HUES64 (cell line): ENCODE measurements at regions not wholly inside any gene's neighbourhood (a gene's known extent, or its start where the extent isn't known, plus 50 kb on each side); places are given as distances from the start of the nearest gene placed in this dataset.

Experiments
- H3K27ac ChIP-seq: 2 replicates; pipeline ENCODE4 v1.7.0; 2013; ENCODE audit warnings: low read depth, low read length, inconsistent platforms
- H3K27me3 ChIP-seq: 2 replicates; pipeline ENCODE4 v1.6.1; 2013; ENCODE audit warnings: mild to moderate bottlenecking, low read length; ENCODE audit not compliant: insufficient read depth
- H3K36me3 ChIP-seq: 2 replicates; pipeline ENCODE4 v1.6.1; 2013; ENCODE audit warnings: mild to moderate bottlenecking, low read length; ENCODE audit not compliant: insufficient read depth
- H3K4me1 ChIP-seq: 2 replicates; pipeline ENCODE4 v1.6.1; 2013; ENCODE audit warnings: mild to moderate bottlenecking, low read length, moderate library complexity; ENCODE audit not compliant: insufficient read depth
- H3K4me3 ChIP-seq: 2 replicates; pipeline ENCODE4 v1.5.1; 2013; ENCODE audit warnings: mild to moderate bottlenecking, low read length, moderate library complexity
- H3K9ac ChIP-seq: 2 replicates; pipeline ENCODE4 v1.6.1; 2013; ENCODE audit warnings: mild to moderate bottlenecking, low read depth, low read length
- H3K9me3 ChIP-seq: 2 replicates; pipeline ENCODE4 v1.6.1; 2013; ENCODE audit warnings: low read depth, low read length; ENCODE audit not compliant: insufficient read depth
- WGBS: fragments of 150-250, 120-280 bp; methylation state at CpG from one replicate; pipeline ENCODE4 v1.1.7; 2013; ENCODE audit warnings: missing lambda C conversion rate; 5-methylcytosine and 5-hydroxymethylcytosine counted together

DNA sequence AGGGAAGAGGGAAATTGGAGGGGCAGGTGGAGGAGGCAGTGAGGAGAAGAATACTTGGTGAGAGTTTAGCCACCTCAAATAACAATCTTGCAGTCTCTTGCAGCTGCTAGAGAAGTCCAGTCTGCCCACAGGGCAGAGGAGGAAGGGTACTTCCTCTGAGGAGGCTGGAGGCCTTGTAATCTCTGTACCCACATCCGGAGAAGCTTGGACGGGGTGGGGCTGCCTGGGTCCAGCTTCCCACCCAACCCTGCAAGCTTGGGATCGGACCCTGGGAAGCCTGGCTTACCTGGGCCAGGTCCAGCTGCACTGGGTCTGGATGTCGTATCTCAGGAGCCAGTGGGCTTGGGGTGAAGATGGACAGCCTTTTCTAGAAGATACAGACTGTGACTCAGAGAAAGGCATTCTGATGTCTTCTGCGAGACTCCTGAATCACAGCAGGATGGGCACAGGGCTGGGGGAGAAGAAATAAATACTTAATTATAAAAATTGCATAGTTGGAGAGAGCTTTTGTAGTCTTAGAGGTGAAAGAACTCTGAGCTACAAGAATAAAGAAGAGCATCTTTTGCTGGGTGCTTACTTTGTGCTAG, 111.8 kb upstream of the JUN start:
- Histone ChIP-seq H3K9me3 (no peaks in the 10 kb centered on the region), H3K27ac (no peak overlapping the region), H3K9ac (no peak overlapping the region), H3K27me3 (no peaks in the 10 kb centered on the region), H3K4me1 (peaks cover 13% of the 10 kb centered on the region), H3K4me3 (no peak overlapping the region), H3K36me3 (no peaks in the 10 kb centered on the region)
- WGBS = 92% methylated on average over 5 of the region's 5 CpGs

- no peak overlapping the region for H3K4me3 ChIP-seq
- no peak overlapping the region for H3K9ac ChIP-seq
- H3K4me1 ChIP-seq = peaks cover 13% of the 10 kb centered on the region
- H3K36me3 ChIP-seq = no peaks in the 10 kb centered on the region
- H3K27me3 ChIP-seq = no peaks in the 10 kb centered on the region
- no peaks in the 10 kb centered on the region for H3K9me3 ChIP-seq
- H3K27ac ChIP-seq = no peak overlapping the region
- WGBS = 60% methylated on average over 8 of the region's 8 CpGs
These were observed 112.7 kb upstream of the JUN start for GRCh38 chr1:58896246-58897183.

- Histone ChIP-seq H3K4me1 (peaks cover 13% of the 10 kb centered on the region), H3K4me3 (no peak overlapping the region), H3K9ac (no peak overlapping the region), H3K9me3 (no peaks in the 10 kb centered on the region), H3K27me3 (no peaks in the 10 kb centered on the region), H3K27ac (no peak overlapping the region), H3K36me3 (no peaks in the 10 kb centered on the region)
- WGBS = 79% methylated on average over 7 of the region's 10 CpGs
These were observed 115.1 kb upstream of the JUN start for GRCh38 chr1:58898739-58899586.

DNA sequence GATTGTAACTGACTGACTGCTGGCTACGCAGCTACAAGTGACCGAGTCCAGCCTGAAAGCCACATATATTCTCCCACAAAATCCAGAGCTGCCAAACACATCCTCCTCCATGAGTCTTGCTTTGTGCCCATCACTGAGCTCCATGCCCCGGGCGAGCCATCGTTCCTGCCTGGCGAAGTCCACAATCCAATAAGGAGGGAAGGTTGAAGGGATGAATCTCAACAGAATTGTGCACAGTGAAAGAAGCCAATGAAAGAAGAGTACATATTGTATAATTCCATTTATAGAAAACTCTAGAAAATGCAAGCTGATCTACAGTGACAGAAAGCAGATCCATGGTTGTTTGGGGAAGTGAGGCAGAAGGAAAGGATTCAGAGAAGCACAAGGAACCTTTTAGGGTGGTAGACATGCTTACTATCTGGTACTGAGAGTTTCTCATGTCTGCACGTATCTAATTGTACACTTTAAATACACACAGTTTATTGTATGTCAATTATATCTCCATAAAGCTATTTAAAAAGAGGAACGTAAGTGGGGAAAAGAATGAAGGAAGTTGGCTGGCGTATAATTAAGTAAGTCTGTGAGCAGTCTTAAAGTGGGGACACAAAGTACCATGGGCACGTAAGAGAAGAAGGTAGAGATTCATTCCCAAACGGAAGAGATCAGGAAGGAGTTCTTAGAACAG, 115.9 kb upstream of the JUN start:
- 92% methylated on average over 10 of the region's 11 CpGs for WGBS
- no peak overlapping the region for H3K4me3 ChIP-seq
- H3K27ac ChIP-seq = no peak overlapping the region
- H3K36me3 ChIP-seq = no peaks in the 10 kb centered on the region
- no peak overlapping the region for H3K9ac ChIP-seq
- H3K27me3 ChIP-seq = no peaks in the 10 kb centered on the region
- peaks cover 13% of the 10 kb centered on the region for H3K4me1 ChIP-seq
- H3K9me3 ChIP-seq = no peaks in the 10 kb centered on the region

DNA sequence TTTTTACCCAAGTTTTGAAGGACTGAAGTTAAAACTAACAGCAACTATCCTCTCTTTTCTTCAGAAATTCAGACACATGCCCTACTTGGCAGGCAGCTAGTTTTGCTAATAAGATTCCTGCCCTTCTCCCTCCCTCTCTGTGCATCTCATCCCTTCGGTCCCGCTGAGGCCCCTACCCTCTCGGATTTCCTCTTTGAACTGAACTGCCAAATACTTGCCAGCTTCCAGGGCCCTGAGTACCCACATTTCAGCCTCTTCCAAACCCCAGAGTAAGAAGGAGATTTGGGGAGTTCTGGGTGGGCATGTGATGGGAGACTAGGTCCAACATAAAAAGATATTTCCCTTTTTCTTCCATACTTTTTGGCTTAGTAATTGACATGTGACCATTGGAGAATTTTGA, 116.5 kb upstream of the JUN start:
- Histone ChIP-seq H3K27me3 (no peaks in the 10 kb centered on the region), H3K27ac (no peak overlapping the region), H3K9ac (no peak overlapping the region), H3K4me3 (no peak overlapping the region), H3K9me3 (no peaks in the 10 kb centered on the region), H3K4me1 (peaks cover 13% of the 10 kb centered on the region), H3K36me3 (no peaks in the 10 kb centered on the region)
- 71% methylated on average over 3 of the region's 3 CpGs for WGBS

DNA sequence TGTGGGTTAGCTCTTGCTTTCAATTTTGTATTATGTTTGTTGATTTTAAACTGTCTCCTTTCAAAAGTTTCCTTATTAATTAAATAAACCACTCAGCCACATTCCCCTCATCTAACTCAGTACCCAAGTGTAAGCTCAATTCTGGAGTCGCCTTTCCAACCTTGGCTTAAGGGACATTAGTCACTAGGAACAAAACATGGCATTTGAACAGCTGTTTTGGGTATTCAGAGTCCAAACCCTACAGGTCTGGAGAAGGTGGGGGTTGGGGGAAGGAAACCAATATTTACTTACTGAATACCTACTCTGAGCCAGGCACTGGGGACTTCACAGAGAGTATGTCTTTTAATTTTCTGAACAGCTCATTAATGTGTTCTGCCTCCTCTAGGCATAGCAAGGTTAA, 117.2 kb upstream of the JUN start:
- Histone ChIP-seq H3K27ac (no peak overlapping the region), H3K4me3 (no peak overlapping the region), H3K9me3 (no peaks in the 10 kb centered on the region), H3K4me1 (peaks cover 13% of the 10 kb centered on the region), H3K36me3 (no peaks in the 10 kb centered on the region), H3K27me3 (no peaks in the 10 kb centered on the region), H3K9ac (no peak overlapping the region)
- 79% methylated on average over 1 of the region's 1 CpG for whole genome bisulfite sequencing

DNA sequence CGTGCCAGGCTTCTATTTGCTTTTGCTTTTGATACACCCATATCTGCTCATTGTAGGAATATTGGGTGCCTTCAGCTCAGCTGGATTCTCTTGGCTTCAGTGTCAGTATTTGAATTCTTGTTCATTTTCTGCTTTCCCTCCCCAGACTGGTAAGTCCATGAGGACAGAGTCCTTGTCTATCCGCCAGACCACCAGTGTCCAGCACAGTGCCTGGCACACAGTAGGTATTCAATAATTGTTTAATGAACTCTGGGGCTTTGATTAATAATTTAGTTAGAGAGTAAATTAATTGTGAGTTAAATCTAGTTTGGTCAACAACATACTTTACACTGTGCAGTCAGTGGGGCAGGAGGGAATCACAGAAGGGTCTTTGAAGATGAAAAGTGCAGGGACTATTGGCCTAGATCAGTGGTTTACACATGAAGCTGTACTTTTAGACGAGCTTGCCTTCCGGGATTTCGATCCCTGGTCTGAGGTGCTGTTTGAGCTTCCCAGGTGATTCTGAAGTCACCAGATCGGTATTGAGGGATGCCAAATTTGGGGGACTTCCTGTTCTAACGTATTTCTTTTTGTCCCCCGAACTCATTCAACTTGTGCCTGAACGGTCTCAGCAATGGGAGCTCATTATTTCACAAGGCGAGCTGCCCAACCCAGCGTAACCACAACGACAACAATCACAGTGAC, 119.1 kb upstream of the JUN start:
- Histone ChIP-seq H3K36me3 (no peaks in the 10 kb centered on the region), H3K27me3 (no peaks in the 10 kb centered on the region), H3K9ac (peak overlapping the region; percentile 75), H3K27ac (no peak overlapping the region), H3K4me1 (0 out of 2 replicates have a peak, but pooled peaks cover 6% of the 10 kb centered on the region), H3K4me3 (peak overlapping the region; percentile 61), H3K9me3 (no peaks in the 10 kb centered on the region)
- 62% methylated on average over 12 of the region's 12 CpGs for WGBS

DNA sequence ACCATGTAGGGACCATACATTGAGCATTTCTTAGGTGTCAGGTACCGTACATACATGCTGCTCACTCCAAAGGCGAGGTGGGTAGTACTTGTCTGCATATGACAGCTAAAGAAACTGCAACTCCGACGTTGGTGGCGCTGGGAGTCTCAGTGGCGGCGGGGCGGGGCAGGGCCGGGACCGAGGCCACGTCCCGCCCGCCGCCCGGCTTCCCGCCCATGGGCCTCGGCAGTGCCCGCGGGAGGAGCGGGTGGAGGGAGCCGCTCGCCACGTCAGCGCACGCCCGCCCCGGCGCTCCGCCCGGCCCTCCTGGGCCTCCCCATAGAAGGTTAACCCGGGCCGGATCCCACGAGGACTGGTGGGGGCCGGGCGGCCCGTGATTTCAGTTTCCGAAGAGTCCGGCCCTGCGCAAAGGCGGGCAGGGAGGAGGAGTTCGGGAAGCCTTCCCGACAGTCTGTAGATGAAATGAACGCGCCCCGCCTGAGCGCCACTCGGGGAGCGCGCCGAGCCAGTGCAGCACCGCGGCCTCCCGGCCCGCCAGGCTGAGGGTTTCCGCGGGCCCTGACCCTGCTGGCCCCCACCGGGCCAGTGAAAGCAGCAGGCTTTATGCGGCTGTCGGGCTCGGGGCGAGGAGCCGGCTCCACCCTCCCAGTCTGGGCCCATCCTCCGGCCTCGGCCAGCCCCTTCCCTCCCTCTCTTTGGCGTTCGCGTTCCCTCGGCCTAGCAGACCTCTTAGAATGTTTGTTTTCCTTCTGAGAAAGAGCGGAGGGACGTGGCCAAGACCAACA, 119.9 kb upstream of the JUN start:
- peak overlapping the region; percentile 61 for H3K4me3 ChIP-seq
- WGBS = 1% methylated on average over 70 of the region's 70 CpGs
- H3K27me3 ChIP-seq = no peaks in the 10 kb centered on the region
- H3K9ac ChIP-seq = peak overlapping the region; percentile 75
- H3K4me1 ChIP-seq = 0 out of 2 replicates have a peak, but pooled peaks cover 6% of the 10 kb centered on the region
- H3K9me3 ChIP-seq = no peaks in the 10 kb centered on the region
- peak overlapping the region; percentile 27; the same call in 1 of the 2 replicates for H3K27ac ChIP-seq
- no peaks in the 10 kb centered on the region for H3K36me3 ChIP-seq

DNA sequence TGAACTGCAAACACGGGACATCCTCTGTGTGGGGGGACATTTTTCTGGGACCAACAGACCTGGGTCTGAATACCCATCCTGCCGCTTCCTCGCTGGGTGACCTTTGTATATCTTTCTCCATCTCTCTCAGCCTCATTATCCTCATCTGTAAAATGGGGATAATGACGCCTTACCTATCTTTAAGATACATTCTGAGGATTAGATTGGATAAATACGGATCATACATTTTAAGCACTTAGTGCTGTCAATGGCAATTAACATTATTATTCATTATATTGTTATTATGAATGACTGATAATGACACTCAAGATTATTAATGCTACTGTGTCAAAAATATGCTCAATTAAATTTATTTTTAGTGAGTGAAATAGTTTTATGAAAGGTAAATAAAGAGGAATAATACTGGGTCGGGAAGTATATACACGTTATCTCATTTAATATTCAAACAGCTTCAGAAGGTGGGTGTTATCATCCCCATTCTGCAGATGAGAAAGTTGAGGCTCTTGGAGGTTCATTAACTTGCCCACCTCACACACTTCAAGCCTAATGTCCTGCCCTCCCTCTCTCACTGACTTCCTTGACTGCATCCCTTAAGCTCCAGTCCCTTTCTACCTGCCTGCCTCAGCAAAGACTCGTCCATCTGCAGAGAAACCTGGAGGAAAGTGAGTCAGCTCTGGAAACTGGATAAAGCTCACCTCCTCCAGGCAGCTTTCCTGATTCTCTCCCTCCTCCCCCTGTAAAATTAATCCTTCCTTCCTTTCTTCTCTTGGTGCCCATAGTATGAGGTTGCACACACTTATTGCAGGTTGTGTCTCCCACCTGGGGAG, 120.7 kb upstream of the JUN start:
- Histone ChIP-seq H3K36me3 (no peaks in the 10 kb centered on the region), H3K9me3 (no peaks in the 10 kb centered on the region), H3K4me3 (peak overlapping the region; percentile 61), H3K27ac (no peak overlapping the region), H3K4me1 (no peaks in the 10 kb centered on the region), H3K27me3 (no peaks in the 10 kb centered on the region), H3K9ac (peak overlapping the region; percentile 75)
- 65% methylated on average over 4 of the region's 8 CpGs for WGBS
